NCI-H510A treated with DMSO at 0.1 percent for 48 hours (cell line): ENCODE measurements at regions not wholly inside any gene's neighbourhood (a gene's known extent, or its start where the extent isn't known, plus 50 kb on each side); places are given as distances from the start of the nearest gene placed in this dataset.
"Not testable (repeated sequence)": the region's sequence is repeated elsewhere in the genome, so short reads cannot be mapped to it uniquely, and the experiment has no call there.

Experiments used
- DNase-seq: peaks from one replicate; lab custom pipeline; 2025; lab: John Stamatoyannopoulos, UW

DNA sequence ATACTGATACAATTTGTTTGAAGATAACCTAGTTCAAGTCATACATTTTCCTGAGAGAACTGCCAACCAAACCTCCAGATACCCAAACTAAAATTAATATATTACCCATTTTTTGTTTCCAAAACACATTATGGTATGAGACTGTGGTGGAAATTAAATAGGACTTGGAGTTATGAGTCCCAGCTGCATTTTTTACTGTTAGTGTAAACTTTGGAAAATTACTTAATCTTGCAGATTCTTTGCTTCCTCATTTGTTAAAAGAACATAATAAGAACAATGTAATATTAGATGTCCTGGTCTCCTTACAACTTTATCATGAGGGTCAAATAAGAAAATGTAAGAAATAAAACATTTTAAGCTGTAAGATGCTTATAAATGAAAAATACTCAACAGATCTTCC lies 98.2 kb upstream of the TRIB2 start:
- DNase-seq, result no peak

DNA sequence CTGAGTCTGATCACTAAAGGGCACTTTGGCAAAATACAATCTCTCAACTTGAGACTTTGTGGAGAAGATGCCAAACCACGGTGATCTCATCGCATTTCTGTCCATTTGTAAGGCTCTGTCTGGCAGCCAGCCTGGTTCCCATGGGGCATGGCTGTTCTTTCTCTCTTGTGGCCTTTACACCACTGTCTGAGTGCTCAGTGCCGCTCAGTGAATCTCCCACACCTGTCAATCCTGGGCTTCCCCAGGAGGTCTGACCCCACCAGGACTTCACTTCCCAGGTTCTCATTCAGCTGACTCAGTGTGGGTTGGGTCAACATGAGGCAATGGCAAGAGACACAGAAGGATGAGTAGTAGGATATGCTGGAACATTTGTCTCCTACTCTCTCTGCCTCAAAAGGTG lies 96.8 kb upstream of the TRIB2 start:
- DNase-seq, result no peak

DNA sequence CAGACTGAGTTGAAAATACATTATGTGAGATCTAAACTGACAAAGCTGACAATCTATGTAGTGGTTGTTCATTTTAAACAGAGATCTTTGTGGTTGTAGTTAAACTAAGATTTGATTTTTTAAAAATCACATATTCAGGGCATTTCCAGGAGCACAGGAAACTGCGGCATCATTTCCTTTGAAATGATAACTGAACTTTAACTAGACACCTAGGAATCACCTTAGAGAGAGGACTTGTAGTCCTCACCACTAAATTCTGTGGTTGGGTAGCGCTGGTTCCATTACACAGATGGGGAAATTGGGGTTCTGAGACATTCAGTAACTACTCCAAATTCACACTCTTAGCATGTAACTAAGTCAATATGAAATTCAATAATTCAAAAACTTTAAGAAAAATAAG lies 96.0 kb upstream of the TRIB2 start:
- DNase-seq, result no peak

DNA sequence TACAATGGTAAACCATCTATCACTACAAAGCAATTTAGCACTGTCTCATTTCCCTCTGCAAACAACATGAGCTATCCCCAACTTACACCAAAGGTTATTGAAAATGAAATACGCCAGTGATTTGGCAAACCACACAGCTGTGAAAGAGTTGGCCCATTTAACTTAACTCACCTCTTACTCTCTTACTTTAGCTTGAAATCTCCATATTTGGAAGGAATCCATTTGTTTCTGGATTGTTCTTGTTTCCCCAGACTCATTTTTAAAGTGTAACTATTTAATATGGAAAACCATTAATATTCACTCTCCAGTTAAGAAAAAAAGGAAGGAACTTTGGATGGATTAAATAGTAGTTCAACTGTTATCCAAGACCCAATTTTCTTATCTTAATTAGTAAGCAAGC lies 93.7 kb upstream of the TRIB2 start:
- DNase-seq, result no peak

DNA sequence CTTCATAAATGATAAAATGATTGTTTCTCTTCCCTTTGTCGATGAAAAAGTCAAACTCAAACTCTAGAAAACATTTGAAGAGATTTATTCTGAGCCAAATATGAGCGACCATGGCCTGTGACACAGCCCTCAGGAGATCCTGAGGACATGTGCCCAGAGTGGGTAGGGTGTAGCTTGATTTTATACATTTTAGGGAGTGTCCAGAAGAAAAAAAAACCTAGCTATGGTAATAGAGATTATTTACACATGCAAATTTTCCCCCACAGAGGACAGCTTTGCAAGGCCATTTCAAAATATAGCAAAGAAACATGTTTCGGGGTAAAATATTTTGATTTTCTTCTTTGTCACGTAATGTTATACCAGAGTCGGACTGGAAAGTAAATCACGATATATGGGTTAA lies 92.4 kb upstream of the TRIB2 start:
- no peak for DNase-seq

DNA sequence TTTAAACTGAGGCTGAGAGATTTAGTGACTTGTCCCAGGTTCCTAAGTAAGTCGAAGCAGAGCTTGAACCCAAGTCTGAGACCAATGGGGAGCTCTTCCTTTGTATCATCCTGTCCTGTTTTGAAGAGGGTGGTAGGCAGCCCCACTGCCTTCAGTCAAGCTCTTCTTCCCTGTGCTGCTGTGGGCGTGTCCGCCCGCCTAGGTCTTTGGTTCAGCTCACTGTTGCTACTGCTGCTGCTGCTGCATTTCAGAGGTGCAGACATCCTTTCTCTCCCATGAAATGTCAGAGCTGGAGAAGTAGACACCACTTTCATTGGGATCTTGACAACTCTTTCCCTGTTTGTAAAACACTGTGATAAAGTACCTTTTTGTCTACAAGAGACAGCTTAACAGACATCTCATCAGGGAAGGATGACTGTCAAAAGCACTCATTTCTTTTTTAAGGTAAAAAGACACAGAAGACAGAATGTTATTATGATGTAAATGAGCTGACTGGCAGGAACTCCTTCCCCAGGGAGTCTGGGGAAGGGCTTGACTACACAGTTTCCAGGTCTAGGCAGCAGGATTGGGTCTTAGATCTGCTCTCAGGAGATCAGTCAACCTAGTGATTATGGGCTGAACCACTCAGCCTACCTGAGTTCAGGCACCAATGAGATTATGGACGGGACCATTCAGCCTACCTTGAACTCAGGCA lies 91.7 kb upstream of the TRIB2 start:
- no peak for DNase-seq

DNA sequence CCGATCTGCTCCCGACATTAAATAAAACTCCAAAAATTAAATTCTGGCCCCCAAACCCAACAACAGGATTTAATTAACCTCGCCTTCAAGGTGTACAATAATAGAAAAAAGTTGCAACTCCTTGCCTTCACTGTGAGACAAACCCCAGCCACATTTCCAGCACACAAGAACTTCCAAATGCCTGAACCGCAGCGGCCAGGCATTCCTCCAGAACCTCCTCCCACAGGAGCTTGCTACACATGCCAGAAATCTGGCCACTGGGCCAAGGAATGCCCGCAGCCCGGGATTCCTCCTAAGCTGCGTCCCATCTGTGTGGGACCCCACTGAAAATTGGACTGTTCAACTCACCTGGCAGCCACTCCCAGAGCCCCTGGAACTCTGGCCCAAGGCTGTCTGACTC lies 88.2 kb upstream of the TRIB2 start:
- not testable (repeated sequence) for DNase-seq

DNA sequence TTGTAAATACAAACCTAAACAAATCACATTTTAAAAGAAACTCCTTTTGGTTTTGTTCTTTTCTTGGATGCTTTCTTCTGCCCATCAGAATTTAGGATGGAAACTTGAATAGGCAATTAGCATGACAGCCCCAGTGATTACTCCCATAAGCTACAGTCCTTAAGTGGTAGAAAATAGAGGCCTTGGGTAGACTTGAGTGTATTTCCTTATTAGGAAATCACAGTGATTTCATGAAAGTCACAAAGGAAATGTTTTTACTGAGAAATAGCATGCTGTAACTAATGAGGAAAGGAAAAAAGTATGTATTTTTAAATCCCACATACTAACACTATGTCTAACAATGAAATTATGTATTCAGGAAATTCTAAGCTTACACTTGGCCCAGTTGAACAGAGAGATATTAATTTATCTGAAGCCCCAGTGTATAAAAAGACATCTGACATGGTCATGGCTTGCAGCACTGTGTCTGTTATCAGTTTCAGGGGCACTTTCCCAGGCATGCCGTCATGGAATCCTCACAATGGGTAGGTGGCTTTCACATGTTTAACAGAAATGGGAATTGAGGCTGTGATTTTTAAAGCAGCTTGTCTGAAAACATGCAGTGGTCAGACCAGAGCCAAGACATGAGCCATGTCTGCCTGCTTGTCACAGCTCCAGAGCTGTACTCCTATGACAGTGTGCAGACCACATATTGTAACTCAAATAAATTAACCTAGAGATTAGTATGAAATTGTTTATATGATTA lies 79.7 kb upstream of the TRIB2 start:
- no peak for DNase-seq

DNA sequence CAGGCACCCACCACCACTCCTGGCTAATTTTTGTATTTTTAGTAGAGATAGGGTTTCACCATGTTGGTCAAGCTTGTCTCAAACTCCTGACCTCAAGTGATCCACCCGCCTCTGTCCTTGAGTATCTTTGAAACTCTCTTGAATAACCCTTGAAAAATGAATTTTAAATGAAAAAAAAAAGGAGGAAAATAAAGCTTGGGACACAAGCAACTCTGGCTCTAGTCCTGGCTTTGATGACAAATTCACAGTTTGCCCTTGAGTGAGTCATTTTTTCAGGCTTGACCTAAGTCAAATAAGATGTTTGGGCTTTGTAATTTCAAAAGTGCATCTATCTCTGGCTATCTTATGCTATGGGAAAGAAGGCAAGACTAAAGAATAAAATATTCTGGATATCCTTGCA lies 79.0 kb upstream of the TRIB2 start:
- no peak for DNase-seq

DNA sequence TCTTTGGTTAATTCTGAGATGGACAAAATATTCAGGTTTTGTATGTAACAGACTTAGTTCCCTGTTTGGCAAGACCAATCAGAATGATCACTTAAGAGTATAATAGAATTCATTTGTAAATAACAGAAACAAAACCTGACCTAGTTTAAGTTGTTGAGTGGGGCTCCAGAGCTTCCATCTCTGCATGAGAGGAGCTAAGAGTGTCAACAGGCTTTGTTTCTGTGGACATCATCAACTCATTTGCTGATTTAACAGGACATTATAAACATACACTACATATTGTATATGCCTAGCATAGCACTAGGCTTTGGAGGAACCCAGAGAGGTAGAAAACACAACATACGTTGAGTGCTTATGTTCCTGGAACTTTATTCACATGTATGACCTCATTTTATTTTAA lies 75.3 kb upstream of the TRIB2 start:
- DNase-seq, result peak; percentile 90

DNA sequence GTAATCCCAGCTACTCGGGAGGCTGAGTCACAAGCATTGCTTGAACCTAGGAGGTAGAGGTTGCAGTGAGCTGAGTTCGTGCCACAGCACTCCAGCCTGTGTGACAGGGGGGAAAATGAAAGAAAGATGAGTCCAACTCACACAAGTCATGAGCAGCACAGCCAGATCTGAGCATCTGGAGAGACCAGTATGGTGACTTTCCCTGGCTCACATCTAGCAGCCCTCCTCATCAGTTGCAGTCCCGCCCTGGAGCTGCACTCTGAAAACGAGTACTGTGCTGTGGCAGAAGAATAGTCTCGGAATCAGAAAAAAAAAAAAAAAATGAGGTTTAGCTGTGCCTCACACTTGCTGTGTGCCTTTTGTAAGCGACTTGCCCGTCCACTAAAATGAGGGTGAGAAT lies 74.4 kb upstream of the TRIB2 start:
- peak; percentile 8 for DNase-seq

DNA sequence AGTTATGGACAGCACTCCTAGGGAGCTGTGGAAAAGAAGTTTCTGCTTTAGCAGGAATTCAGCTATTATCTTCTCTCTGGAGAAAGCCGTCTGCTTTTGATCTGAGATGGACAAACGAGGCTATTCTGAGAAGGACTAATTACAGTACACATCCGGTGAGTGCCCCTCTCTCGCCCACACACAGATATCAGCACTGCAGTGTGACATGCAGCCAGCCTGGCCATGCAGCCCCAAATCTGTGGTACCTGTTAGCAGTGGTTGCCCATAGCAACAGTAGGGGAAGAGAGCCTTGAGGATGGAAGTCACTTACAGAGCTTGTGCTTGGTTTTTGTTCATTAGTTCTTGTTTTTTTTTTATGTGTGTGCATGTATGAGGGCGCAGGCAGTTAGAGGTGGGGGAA lies 73.9 kb upstream of the TRIB2 start:
- DNase-seq, result no peak

DNA sequence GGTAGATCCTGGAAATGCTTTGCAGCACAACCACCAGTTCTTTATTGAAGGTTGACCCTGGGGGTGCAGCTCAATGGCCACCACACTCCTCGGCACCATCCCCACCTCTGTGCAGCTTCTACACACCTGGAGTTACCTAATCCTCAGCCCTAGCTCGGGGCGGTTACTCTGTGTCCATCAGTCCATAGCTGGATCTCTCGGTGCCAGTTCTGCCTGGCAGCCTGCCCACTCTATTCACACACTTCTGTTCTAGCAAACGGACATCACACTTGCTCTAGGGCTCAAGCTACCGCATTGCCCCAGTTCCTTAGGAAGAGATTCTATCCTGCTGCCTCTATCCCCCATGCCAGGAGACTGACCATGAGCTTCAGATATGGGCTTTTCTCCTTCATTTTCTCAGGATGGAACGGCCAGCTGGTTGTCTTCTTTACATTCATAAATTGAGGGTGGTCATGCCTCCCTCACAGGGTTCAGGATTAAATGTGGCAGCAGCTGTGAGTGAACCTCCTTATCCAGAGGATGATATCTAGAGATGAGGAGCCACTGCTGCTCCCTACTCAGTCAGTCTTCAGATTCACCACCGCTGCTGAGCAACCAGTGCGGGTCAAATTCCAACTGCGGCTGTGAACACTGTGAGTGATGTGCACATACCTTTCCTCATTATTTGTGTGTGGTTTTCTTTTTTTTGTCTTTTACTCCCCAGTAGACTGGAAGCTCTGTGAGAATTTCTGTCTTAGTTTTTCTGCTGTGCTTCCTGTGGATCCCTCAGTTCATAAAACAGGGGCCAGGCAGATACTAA lies 66.9 kb upstream of the TRIB2 start:
- no peak for DNase-seq

DNA sequence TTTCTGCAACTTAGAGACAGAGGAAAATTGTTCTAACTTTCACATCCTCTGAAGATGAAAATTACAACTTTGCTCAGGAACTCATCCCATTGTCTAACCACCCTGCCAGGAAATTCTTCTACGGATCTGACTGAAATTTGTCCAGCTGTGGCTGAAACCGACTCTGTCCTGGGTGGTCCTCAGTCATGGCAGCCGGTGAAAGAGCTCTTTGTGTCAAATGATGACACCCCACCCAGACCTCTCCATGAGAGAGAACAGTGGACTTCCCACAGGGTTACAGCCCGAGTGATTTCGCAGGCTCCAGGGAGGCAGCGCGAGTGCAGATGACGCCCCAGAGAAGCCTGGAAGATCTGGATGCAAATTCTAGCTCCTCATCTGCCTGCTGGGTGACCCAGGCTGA lies 65.1 kb upstream of the TRIB2 start:
- no peak for DNase-seq

DNA sequence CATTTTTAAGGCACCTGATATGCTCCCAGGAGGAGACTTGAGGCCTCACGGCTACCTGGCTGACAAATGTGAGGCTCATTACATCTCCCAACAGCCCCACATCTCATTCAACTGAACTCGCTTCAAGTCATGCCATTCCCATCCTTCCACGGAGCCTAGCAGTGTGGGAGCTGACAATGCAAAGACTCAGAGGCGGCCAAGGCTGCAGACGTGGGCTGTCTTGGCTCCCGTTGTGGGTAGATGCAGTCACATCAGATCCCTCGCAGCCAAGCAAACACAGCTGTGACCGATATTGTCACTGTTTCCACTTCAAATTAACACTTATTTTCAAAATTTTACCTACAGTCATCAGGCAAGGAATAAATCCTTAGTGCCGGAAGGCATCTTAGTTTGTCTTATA lies 64.0 kb upstream of the TRIB2 start:
- no peak for DNase-seq

DNA sequence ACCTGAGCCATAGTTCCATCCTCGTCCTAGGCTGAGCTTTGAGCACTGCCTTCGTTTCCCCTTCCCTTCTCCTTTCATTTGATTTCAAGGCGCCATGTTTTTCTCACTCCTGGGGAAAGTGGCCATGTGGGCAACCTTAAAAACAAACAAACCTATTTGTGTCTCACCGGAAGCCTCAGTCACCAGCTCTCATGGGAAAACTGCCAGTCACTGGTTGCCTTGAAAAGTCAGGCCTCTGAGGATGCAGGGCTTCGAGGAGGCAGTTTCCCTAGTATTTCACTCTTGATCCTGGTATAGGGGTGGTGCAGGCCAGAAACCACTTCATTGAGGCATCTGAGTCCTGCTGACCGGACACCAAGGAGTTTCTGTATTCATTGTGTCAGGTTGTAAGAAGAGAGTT lies 59.2 kb upstream of the TRIB2 start:
- no peak for DNase-seq

DNA sequence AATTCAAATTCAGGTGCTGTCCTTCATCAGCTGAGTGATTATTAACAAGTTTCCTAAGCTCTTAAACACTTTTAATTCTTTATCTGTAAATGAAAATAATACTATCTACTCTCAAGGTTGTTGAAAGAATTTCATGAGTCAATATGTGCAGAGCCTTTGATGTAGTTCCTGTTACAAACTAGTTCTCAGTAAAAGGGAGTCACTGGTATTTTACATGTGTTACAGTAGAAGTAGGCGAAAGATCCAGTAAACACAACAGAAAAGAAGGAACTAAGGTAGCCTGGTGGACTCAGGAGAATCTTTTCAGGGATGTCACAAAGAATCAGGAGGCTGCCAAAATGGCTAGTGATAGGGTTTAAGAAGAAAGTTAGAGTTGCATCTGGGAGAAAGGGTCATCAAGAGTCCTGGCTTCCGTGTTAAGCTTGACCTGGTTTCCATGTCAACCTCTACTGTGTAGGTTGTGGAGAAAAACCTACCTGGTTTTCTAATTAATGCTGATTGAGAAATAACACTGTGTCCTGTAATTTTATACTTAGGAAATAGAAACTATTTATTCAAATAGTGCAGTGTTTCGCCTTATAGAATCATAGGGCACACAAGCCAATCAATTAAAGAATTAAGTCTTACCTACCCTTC lies 58.3 kb upstream of the TRIB2 start:
- no peak for DNase-seq

DNA sequence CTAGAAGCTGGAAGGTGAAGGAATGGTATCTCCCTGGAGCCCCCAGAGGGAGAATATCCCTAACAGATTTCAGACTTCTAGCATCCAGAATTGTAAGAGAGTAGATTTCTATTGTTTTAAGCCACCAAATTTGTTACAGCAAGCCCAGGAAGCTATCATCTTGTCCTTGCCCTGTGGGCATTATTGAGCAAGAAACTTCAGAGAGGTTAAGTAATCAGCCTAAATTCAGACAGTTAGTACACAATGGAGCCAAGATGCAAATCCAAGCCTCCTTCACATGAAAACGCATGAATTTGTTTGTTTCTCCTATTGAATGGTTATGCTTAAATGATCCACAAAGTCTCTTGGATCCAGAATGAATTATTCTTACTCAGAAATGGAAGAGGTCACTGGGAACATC lies 55.2 kb upstream of the TRIB2 start:
- no peak for DNase-seq

DNA sequence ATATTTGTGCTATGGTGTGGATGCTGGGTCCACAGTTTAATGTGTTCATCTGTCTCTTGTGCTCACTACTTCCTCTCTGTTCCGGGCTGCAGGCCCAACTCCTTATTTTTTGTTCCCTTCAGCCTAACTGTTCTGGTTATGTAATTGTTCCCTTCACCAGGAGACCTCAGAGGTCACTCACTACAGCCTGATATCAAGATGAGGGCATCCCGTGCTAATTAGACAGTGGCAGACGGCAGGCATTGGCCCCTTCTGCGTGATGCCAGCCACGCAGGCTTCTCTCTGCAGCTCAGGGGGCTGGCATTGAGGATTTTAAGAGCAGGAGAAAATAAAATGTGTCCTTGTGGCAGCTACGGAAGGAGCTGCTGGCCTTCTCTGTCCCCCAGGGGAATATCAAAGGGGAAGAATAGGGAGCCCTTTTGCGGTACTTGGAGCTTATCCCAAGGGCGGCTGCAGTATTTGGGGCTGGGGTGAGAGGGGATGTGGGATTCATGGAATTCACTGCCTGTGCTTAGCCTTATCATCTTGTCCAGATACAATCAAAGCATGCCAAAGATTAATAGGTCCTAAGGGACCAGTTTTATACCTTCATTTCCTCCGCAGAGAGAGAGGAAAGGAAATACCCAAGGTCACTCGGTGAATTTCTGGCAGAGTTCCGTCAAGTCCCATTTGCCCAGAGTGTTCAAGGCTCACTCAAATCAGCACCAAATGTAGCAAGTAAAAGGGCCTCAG lies 53.3 kb upstream of the TRIB2 start:
- DNase-seq, result no peak

DNA sequence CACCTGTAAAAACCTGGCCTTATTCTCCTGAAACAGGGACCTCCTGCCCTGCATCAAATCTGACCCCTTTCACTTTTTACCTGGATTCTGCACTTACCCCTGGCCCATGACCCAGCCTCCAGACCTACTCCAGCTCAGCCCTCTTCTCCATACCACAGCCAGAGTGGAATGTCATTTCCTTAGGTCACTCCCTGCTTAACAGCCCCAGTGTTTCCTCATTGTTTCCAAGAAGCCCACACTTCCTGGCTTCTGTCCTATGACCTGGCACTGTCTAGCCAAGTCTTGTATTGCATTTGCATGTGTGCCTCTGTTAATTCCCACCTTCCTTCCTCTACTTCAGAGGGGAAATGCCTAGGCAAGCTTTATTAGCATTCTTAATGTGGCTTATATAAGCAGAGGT lies 51.4 kb upstream of the TRIB2 start:
- no peak for DNase-seq

DNA sequence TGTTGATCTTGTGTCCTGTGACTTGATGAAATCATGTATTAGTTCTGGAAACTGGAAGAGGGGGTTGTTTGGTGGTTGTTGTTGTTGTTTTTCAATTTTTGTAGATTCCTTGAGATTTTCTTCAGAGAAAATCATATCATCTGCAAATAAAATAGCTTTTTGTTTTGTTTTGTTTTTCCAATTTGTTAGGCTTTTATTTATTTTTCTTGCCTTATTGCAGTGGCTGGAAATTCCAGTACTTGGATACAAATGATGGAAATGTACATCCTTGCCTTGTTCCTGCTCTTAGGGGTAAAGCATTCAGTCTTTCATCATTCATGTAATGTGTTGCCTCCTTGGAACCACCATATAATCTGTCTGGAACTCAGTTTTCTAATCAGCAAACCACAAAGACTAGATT lies 50.3 kb upstream of the TRIB2 start:
- no peak for DNase-seq
